ENCODE measurements at regions not wholly inside any gene's neighbourhood (a gene's known extent, or its start where the extent isn't known, plus 50 kb on each side); places are given as distances from the start of the nearest gene placed in this dataset.

DNA sequence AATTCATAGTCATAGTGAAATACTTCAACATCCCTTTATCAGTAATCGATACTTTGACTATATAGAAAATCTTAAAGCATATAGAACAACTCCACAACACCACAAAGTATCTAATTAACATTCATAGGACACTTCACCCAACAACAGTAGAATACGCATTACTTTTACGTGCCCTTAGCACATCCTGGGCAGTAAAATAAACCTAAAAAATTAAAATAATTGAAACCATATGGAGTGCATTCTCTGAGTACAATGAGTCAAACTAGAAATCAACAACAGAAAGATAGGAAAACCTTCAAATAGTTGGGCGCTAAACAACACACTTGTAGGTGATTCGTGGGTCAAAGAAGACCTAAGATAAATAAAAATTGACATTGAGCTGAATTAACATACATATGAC is 442.9 kb downstream of the SUCLG1 start:
- ATAC-seq (no peak), DNase-seq (no peak)
- H3K4me3 ChIP-seq: no peak overlapping the region
- H3K27ac ChIP-seq: no peak overlapping the region
- WGBS, 2 donors: 78 to 85% methylated on average over 5 of the region's 5 CpGs
- H3K27me3 ChIP-seq: no peaks in the 10 kb centered on the region
- no peaks in the 10 kb centered on the region for H3K4me1 ChIP-seq
- intact Hi-C loops (cut with DNase I): no loop called here
- H3K9me3 ChIP-seq: no peaks in the 10 kb centered on the region
- no peaks in the 10 kb centered on the region for H3K36me3 ChIP-seq (replicated peaks in 1 of 2; ENCODE audit: insufficient read depth in 1 of 2, low read depth in 2 of 2)
- TF ChIP-seq CTCF (IDR thresholded peaks at IDR 0.05) (no peak), POLR2A (IDR thresholded peaks at IDR 0.05) (no peak)

- Histone ChIP-seq H3K4me3 (no peak overlapping the region), H3K27ac (no peak overlapping the region), H3K27me3 (no peaks in the 10 kb centered on the region), H3K9me3 (no peaks in the 10 kb centered on the region), H3K36me3 (replicated peaks in 1 of 2; ENCODE audit: insufficient read depth in 1 of 2, low read depth in 2 of 2) (no peaks in the 10 kb centered on the region), H3K4me1 (no peaks in the 10 kb centered on the region)
- DNase-seq (no peak), ATAC-seq (no peak)
- intact Hi-C loops (cut with DNase I): no loop called here
- TF ChIP-seq POLR2A (IDR thresholded peaks at IDR 0.05) (no peak), CTCF (IDR thresholded peaks at IDR 0.05) (no peak)
- WGBS, 2 donors: 71 to 74% methylated on average over 2 of the region's 2 CpGs
These were observed 461.2 kb downstream of the SUCLG1 start for GRCh38 chr2:83997889-83998288.

GRCh38 chr2:83994633-83995179 is 464.4 kb downstream of the SUCLG1 start:
- 46 to 49% methylated on average over 2 of the region's 2 CpGs for WGBS, 2 donors
- Histone ChIP-seq H3K9me3 (no peaks in the 10 kb centered on the region), H3K4me3 (no peak overlapping the region), H3K4me1 (no peaks in the 10 kb centered on the region), H3K36me3 (replicated peaks in 1 of 2; ENCODE audit: insufficient read depth in 1 of 2, low read depth in 2 of 2) (no peaks in the 10 kb centered on the region), H3K27me3 (no peaks in the 10 kb centered on the region), H3K27ac (no peak overlapping the region)
- no peak for ATAC-seq
- intact Hi-C loops (cut with DNase I): no loop called here
- no peak for TF ChIP-seq CTCF (IDR thresholded peaks at IDR 0.05)
- TF ChIP-seq POLR2A (IDR thresholded peaks at IDR 0.05): no peak
- no peak for DNase-seq

- Histone ChIP-seq H3K9me3 (no peaks in the 10 kb centered on the region), H3K27me3 (no peaks in the 10 kb centered on the region), H3K4me1 (no peaks in the 10 kb centered on the region), H3K27ac (no peak overlapping the region), H3K36me3 (replicated peaks in 1 of 2; ENCODE audit: insufficient read depth in 1 of 2, low read depth in 2 of 2) (no peaks in the 10 kb centered on the region), H3K4me3 (no peak overlapping the region)
- TF ChIP-seq POLR2A (IDR thresholded peaks at IDR 0.05) (no peak), CTCF (IDR thresholded peaks at IDR 0.05) (no peak)
- no peak for ATAC-seq
- 38 to 50% methylated on average over 1 of the region's 1 CpG for WGBS, 2 donors
- DNase-seq: no peak
- intact Hi-C loops (cut with DNase I): no loop called here
These were observed 465.0 kb downstream of the SUCLG1 start for GRCh38 chr2:83993873-83994632.

GRCh38 chr2:83991992-83992391 is 467.1 kb downstream of the SUCLG1 start:
- Histone ChIP-seq H3K27me3 (no peaks in the 10 kb centered on the region), H3K9me3 (no peaks in the 10 kb centered on the region), H3K4me1 (no peaks in the 10 kb centered on the region), H3K36me3 (replicated peaks in 1 of 2; ENCODE audit: insufficient read depth in 1 of 2, low read depth in 2 of 2) (no peaks in the 10 kb centered on the region), H3K4me3 (no peak overlapping the region), H3K27ac (no peak overlapping the region)
- intact Hi-C loops (cut with DNase I): no loop called here
- WGBS, 2 donors: 82 to 85% methylated on average over 3 of the region's 3 CpGs
- TF ChIP-seq POLR2A (IDR thresholded peaks at IDR 0.05): no peak
- TF ChIP-seq CTCF (IDR thresholded peaks at IDR 0.05): no peak
- ATAC-seq (no peak), DNase-seq (no peak)

All from body of pancreas (tissue), 4 donors.